KG1 (cell line): ENCODE measurements at regions not wholly inside any gene's neighbourhood (a gene's known extent, or its start where the extent isn't known, plus 50 kb on each side); places are given as distances from the start of the nearest gene placed in this dataset.

Experiments
- DNase-seq: peaks from one replicate; lab custom pipeline; 2025; lab: John Stamatoyannopoulos, UW

DNA sequence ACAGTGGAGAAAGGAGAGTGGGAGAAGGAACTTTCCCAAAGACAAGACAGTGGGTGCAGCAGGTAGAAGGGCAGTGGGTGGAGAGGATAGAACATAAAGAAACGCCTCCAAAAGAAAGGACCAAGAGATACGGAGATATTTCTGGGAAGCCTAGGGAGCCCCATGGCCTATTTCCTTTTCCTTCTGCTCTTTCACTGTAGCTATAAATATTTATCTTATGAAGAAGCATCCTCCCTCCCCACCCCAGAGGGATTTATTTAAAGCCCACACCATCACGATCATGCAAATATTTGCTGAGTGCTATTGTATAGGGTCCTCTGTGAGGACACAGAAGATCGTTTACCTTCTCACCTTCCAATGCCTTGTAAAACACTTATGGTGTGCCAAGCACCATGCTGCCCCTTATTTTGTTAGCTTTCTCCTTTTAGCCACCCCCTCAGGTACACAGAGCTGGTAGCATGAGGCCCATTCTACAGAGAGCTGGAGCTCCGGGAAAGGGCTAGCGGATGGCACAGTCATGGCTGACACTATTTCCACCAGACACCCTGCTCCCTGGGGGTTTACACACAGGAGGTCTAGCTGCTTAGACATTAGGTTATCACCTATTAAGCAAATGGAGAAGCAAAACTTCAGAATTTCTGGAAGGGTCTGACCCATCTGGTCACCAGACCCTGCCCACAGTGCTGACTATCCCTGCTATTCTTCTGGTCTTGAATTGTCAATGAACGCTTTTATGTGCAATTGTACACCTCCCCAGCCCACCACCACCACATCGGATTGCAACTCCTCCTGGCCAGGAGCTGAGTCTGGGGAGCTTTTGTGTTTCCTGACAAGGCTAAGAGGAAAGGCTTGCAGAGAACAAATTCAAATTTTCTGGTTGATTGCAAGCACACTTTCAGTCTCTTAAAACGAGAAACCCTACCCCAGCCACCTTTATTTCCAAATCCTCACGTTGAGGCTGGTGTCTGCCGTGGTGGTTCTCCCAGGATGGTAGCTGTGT lies 91.8 kb upstream of the KLF7 start:
- DNase-seq, result no peak

- no peak for DNase-seq
These were observed 92.7 kb upstream of the KLF7 start for GRCh38 chr2:207258263-207258991.

DNA sequence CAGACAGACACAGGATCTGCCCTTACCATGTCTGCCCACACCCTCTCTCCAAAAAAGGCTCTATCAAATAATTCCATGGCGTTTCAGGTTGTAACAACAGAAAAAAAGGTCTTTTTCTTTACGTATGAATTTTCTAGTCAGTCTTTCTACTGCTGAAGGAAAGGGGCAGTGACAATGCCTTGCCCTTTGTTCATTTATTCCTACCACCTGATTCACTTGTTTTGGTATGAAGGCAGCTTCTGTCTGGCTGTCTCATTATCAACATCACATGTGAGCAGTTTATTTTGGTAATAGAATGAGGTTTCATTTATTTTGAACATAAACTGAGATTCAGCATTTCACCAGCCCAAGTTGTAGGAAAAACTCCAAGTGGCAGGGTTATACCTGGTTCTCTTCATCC lies 94.3 kb upstream of the KLF7 start:
- DNase-seq, result no peak

- DNase-seq, result no peak
These were observed 95.2 kb upstream of the KLF7 start for GRCh38 chr2:207260947-207261346.

- no peak for DNase-seq
These were observed 98.6 kb upstream of the KLF7 start for GRCh38 chr2:207264310-207264709.

DNA sequence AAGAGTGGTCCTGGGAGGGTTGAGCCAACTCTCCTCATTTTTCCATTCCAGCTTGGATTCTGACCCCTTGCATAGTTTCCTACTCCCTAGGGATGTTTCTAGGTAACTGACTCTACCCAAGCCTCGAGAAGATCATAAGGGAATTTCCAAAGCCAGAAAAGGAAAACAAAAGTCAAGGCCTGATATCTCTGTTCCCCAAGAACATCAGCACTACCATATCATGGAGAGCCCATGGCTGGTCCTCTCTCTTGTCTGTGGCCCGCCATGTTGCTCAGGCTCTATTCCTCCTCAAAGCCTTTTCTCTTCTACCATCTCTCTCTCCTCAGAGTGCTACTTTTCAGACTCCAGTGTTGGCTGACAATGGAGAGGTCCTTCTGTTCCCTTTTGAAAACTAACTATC lies 99.6 kb upstream of the KLF7 start:
- no peak for DNase-seq

- DNase-seq, result no peak
These were observed 100.1 kb upstream of the KLF7 start for GRCh38 chr2:207265869-207266268.

GRCh38 chr2:207266648-207267047 lies 100.9 kb upstream of the KLF7 start:
- no peak for DNase-seq

GRCh38 chr2:207269038-207269437 lies 103.3 kb upstream of the KLF7 start:
- no peak for DNase-seq

- no peak for DNase-seq
These were observed 108.9 kb upstream of the KLF7 start for GRCh38 chr2:207274530-207275189.

- DNase-seq, result no peak
These were observed 110.0 kb upstream of the KLF7 start for GRCh38 chr2:207275779-207276178.

DNA sequence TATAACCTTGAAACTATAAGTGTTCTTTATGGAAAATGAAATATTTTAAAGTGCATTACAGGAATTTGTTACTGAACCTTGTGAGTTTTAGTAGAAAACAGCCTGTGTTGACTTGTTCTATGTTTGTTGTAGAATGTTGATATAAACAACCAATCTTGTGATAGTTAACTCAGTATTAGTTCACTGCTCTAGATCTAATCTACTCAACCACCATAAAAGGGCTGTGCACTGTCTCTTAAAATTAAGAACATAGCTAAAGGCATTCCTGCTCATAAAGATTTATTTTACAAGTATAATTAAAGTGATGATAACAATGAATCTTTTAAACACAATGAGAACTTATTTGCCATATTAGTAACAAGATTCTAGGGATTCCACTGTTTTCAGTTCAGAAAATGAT lies 110.5 kb upstream of the KLF7 start:
- no peak for DNase-seq

GRCh38 chr2:207276858-207277257 lies 111.1 kb upstream of the KLF7 start:
- DNase-seq, result no peak

- DNase-seq, result no peak
These were observed 113.8 kb upstream of the KLF7 start for GRCh38 chr2:207279520-207279919.

DNA sequence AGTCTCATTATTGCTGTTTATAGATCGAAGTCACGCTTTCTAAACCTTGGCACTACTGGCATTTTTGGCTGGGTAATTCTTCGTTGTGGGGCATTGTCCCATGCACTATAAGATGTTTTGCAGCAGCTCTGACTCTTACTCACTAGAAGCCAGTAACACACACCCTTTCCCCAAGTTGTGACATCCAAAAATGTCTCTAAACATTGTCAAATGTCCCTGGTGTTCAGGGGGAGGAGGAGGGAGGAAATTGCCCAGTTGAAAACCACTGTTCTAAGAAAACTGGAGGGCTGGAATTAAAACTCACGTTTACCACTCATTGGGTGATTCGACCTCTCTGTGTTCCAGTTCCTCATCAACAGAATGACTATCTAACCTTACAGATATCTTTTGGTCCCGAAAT lies 115.7 kb upstream of the KLF7 start:
- no peak for DNase-seq

GRCh38 chr2:207282916-207283315 lies 117.2 kb upstream of the KLF7 start:
- DNase-seq, result no peak

DNA sequence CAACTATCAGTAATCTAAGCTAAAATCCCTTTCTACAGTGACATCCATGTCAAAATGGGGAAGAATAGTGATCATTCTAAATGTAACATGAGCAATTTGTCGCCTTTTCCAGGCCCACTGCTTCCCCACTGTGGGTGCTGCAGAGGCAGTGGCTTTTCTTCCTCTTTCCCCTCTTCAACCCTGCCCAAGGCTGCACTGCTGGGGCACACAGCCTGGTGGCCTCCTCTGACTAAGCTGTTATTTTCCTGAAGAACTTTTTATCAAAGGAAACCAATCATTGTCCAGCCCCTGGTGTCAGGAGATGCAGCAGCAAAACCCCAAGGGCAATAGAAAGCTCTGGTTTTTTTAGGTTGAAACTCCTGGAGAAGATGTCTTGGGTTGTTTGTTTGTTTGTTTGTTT lies 117.6 kb upstream of the KLF7 start:
- DNase-seq, result no peak

DNA sequence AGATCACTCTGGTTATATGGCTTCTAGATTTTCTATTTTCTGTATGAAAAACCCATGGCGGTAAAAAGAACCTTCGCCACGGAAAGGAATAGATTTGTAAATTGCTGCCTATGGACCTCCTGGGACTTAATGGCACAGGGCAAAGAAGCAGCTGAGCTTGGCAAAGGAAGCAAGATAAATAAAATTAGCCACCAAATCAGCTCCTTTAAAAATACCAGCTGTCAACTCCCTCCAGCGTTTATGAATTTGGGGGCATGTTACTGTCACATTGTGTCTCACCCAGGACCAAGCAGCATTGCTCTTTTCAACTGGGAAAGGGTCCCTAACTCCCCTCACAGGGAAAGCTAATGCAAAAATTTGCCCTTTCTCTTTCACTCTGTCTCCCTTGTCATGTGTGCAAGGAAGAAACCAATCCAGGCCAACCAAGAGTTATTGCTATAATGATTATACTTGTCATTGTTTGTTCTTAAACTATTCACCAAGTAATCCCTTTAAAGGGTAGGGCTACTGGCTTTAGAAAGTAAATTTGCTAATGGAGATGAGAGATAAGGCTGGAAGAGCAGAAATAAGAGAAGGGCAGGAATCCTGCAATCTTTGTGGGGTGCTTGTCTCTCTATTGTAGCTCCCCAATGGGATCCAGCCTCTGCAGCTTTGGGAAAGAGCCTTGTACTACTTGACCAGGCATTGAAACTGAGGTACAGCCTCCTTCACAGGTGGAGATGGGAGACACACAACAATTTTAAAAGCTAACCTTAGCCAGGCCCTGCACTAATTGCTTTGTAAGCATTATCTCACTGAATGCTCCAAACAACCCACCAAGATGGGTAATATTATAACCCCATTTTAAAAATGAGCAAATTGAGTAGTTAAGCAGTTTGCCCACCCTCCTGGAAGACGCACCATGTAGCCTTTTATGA lies 119.1 kb upstream of the KLF7 start:
- DNase-seq, result no peak

- DNase-seq, result no peak
These were observed 119.7 kb upstream of the KLF7 start for GRCh38 chr2:207285473-207285815.

GRCh38 chr2:207286106-207286505 lies 120.4 kb upstream of the KLF7 start:
- no peak for DNase-seq

- no peak for DNase-seq
These were observed 122.9 kb upstream of the KLF7 start for GRCh38 chr2:207288628-207289027.
